ENCODE measurements at regions not wholly inside any gene's neighbourhood (a gene's known extent, or its start where the extent isn't known, plus 50 kb on each side); places are given as distances from the start of the nearest gene placed in this dataset.

GRCh38 chr11:120057028-120057330 lies 80.9 kb downstream of the TRIM29 start (continued):
- TF ChIP-seq PRDM10 (IDR thresholded peaks at IDR 0.05; ENCODE audit: partially characterized antibody) (no peak), KDM2B (CRISPR knock-in tag; IDR thresholded peaks at IDR 0.05) (no peak), ZNF316 (IDR thresholded peaks at IDR 0.05) (no peak), PURB (CRISPR knock-in tag; IDR thresholded peaks at IDR 0.05; ENCODE audit: low read depth) (no peak), ZNF696 (CRISPR knock-in tag; conservative IDR thresholded peaks at IDR 0.05) (no peak), RBFOX2 (IDR thresholded peaks at IDR 0.05; ENCODE audit: low read depth, low read length) (no peak), SP1 (CRISPR knock-in tag; IDR thresholded peaks at IDR 0.05) (no peak), TCF7 (IDR thresholded peaks at IDR 0.05; ENCODE audit: borderline replicate concordance) (no peak), ZNF695 (CRISPR knock-in tag; IDR thresholded peaks at IDR 0.05) (no peak), HCFC1 (IDR thresholded peaks at IDR 0.05; ENCODE audit: low read depth, low read length) (no peak)
- TF ChIP-seq, protein P1, sequence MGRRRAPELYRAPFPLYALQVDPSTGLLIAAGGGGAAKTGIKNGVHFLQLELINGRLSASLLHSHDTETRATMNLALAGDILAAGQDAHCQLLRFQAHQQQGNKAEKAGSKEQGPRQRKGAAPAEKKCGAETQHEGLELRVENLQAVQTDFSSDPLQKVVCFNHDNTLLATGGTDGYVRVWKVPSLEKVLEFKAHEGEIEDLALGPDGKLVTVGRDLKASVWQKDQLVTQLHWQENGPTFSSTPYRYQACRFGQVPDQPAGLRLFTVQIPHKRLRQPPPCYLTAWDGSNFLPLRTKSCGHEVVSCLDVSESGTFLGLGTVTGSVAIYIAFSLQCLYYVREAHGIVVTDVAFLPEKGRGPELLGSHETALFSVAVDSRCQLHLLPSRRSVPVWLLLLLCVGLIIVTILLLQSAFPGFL (CRISPR knock-in tag; IDR thresholded peaks at IDR 0.05) = no peak
- TF ChIP-seq, protein P2, sequence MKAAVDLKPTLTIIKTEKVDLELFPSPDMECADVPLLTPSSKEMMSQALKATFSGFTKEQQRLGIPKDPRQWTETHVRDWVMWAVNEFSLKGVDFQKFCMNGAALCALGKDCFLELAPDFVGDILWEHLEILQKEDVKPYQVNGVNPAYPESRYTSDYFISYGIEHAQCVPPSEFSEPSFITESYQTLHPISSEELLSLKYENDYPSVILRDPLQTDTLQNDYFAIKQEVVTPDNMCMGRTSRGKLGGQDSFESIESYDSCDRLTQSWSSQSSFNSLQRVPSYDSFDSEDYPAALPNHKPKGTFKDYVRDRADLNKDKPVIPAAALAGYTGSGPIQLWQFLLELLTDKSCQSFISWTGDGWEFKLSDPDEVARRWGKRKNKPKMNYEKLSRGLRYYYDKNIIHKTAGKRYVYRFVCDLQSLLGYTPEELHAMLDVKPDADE (conservative IDR thresholded peaks at IDR 0.05; ENCODE audit: control insufficient read depth, low read depth, low read length) = no peak

All from K562 (cell line).